ENCODE measurements at regions not wholly inside any gene's neighbourhood (a gene's known extent, or its start where the extent isn't known, plus 50 kb on each side); places are given as distances from the start of the nearest gene placed in this dataset.
"Not testable (repeated sequence)": the region's sequence is repeated elsewhere in the genome, so short reads cannot be mapped to it uniquely, and the experiment has no call there.

GRCh38 chr7:149947346-149947745 lies 73.6 kb downstream of the ATP6V0E2 start:
- TF ChIP-seq CTCF (IDR thresholded peaks at IDR 0.05 in 4 of 5, conservative IDR thresholded peaks at IDR 0.05 in 1 of 5); POLR2A (IDR thresholded peaks at IDR 0.05): not testable (repeated sequence)
